HCT116 (cell line): ENCODE measurements at regions not wholly inside any gene's neighbourhood (a gene's known extent, or its start where the extent isn't known, plus 50 kb on each side); places are given as distances from the start of the nearest gene placed in this dataset.

ENCODE experiments used
- ATAC-seq: fragments of 200-7000 bp; cut with Tn5 transposase; 2 replicates; pipeline ENCODE4 v1.9.1; 2020; ENCODE audit warnings: mild to moderate bottlenecking, moderate library complexity
- BruUV-seq: library from RNA; stranded (reverse); fragments of 400-500 nt; replicated peaks from 2 replicates; lab custom pipeline; 2021; lab: Mats Ljungman, UMichigan
- CTCF ChIA-PET: fragments of 300-600 bp; sonication (Branson Sonifier 250); formaldehyde crosslinking; loops from one replicate; lab custom pipeline; 2021; ENCODE audit warnings: antibody characterized with exemption; lab: Charles Lee
- POLR2A ChIA-PET: fragments of 300-600, 350-600 bp; sonication (Branson Sonifier 250); formaldehyde crosslinking; loops from one replicate; lab custom pipeline; 2021; ENCODE audit warnings: antibody characterized with exemption; lab: Charles Lee
- RAD21 ChIA-PET, 2 experiments: fragments of 300-600 bp; sonication (Branson Sonifier 250); formaldehyde crosslinking; loops; one replicate each; lab custom pipeline; 2023; ENCODE audit warnings: low total read pairs in 2 of 2; ENCODE audit not compliant: uncharacterized antibody in 2 of 2, unreplicated experiment in 2 of 2, low non-redundant PET in 1 of 2; lab: Charles Lee
- DNase-seq: peaks from one replicate; pipeline ENCODE4 v3.0.0-alpha.2; 2010; ENCODE audit warnings: low read depth, low spot score
- H2AFZ ChIP-seq: fragments of 200-600 bp; shearing (Covaris generic), sonication (generic); 2 replicates; pipeline ENCODE4 v1.6.1; 2017; ENCODE audit warnings: low read depth, mixed run types, mixed read lengths, antibody characterized with exemption, low read length; ENCODE audit not compliant: poor library complexity, severe bottlenecking
- H3K27ac ChIP-seq: 2 replicates; pipeline ENCODE4 v1.5.1; 2012; ENCODE audit warnings: low read depth, low read length
- H3K27me3 ChIP-seq: fragments of 200-600 bp; sonication (generic); 2 replicates; pipeline ENCODE4 v1.6.1; 2016; ENCODE audit warnings: mixed run types, low read length, mixed read lengths; ENCODE audit not compliant: insufficient read depth
- H3K36me3 ChIP-seq, 2 experiments: fragments of 200-500 bp in 1 of 2; fragments of 200-600 bp in 1 of 2; sonication (Bioruptor generic) in 1 of 2; sonication (generic) in 1 of 2; 2 replicates each; pipeline versions ENCODE4 v1.5.1 to v1.6.1; 2014 to 2016; ENCODE audit warnings: low read length in 2 of 2, inconsistent platforms in 1 of 2, mixed read lengths in 1 of 2, mixed run types in 1 of 2; ENCODE audit not compliant: insufficient read depth in 2 of 2, control insufficient read depth in 1 of 2
- H3K4me1 ChIP-seq, 2 experiments: fragments of 200-600 bp in 1 of 2; sonication (generic) in 1 of 2; 2 replicates each; pipeline versions ENCODE4 v1.5.1 to v1.6.1; 2012 to 2017; ENCODE audit warnings: low read length in 2 of 2, inconsistent platforms in 1 of 2, mild to moderate bottlenecking in 1 of 2, mixed read lengths in 1 of 2, mixed run types in 1 of 2, moderate library complexity in 1 of 2; ENCODE audit not compliant: insufficient read depth in 2 of 2, control insufficient read depth in 1 of 2
- H3K4me2 ChIP-seq: fragments of 200-600 bp; sonication (generic); 2 replicates; pipeline ENCODE4 v1.6.1; 2017; ENCODE audit warnings: mixed run types, low read length, mixed read lengths
- H3K4me3 ChIP-seq, 2 experiments: fragments of 200-600 bp in 1 of 2; sonication (generic) in 1 of 2; replicated peaks in 1 of 2; 2 replicates each; pipeline ENCODE4 v1.5.1; 2011 to 2016; ENCODE audit warnings: low read length in 2 of 2, control low read depth in 1 of 2, low read depth in 1 of 2, mild to moderate bottlenecking in 1 of 2, mixed read lengths in 1 of 2, mixed run types in 1 of 2
- H3K79me2 ChIP-seq: fragments of 200-600 bp; sonication (generic); 2 replicates; pipeline ENCODE4 v1.6.1; 2017; ENCODE audit warnings: mild to moderate bottlenecking, mixed run types, low read length, moderate library complexity, mixed read lengths; ENCODE audit not compliant: insufficient read depth
- H3K9ac ChIP-seq: fragments of 200-600 bp; sonication (generic); 2 replicates; pipeline ENCODE4 v1.6.1; 2016; ENCODE audit warnings: low read length, mixed read lengths
- H3K9me2 ChIP-seq: fragments of 200-600 bp; sonication (generic), shearing (Covaris generic); 2 replicates; pipeline ENCODE4 v1.6.1; 2017; ENCODE audit warnings: mixed run types, mild to moderate bottlenecking, moderate library complexity; ENCODE audit not compliant: insufficient read depth
- H3K9me3 ChIP-seq, 2 experiments: fragments of 200-500 bp in 1 of 2; fragments of 200-600 bp in 1 of 2; sonication (Bioruptor generic) in 1 of 2; sonication (generic) in 1 of 2; 2 replicates each; pipeline ENCODE4 v1.6.1; 2014 to 2017; ENCODE audit warnings: low read length in 2 of 2, mixed read lengths in 2 of 2, inconsistent platforms in 1 of 2, low read depth in 1 of 2, mild to moderate bottlenecking in 1 of 2, mixed run types in 1 of 2, moderate library complexity in 1 of 2; ENCODE audit not compliant: control insufficient read depth in 1 of 2, insufficient read depth in 1 of 2
- H4K20me1 ChIP-seq: fragments of 200-600 bp; sonication (generic), shearing (Covaris generic); 2 replicates; pipeline ENCODE4 v1.6.1; 2017; ENCODE audit warnings: mixed run types, mild to moderate bottlenecking, moderate library complexity; ENCODE audit not compliant: insufficient read depth
- CEBPB ChIP-seq: IDR thresholded peaks from 2 replicates; pipeline ENCODE4 v1.6.1; 2012; ENCODE audit warnings: low read depth
- EGR1 ChIP-seq: IDR thresholded peaks from 2 replicates; pipeline ENCODE4 v1.6.1; 2012; ENCODE audit warnings: low read depth
- SP1 ChIP-seq: IDR thresholded peaks from 2 replicates; pipeline ENCODE4 v1.6.1; 2012; ENCODE audit warnings: low read depth
- YY1 ChIP-seq: IDR thresholded peaks from 2 replicates; pipeline ENCODE4 v1.6.1; 2011; ENCODE audit warnings: low read length, low read depth, moderate library complexity, mild to moderate bottlenecking; ENCODE audit not compliant: insufficient replicate concordance; ENCODE audit errors: extremely low read depth
- ZFX ChIP-seq: fragments of 450-650 bp; IDR thresholded peaks from 2 replicates; pipeline ENCODE4 v1.6.1; 2017
- ZNF274 ChIP-seq: fragments of 200-500 bp; sonication (Bioruptor generic); IDR thresholded peaks from 2 replicates; pipeline ENCODE4 v1.6.1; 2014; ENCODE audit warnings: mild to moderate bottlenecking, low read depth, low read length, inconsistent platforms
- intact Hi-C: fragments of 100-400 bp; cut with micrococcal nuclease; formaldehyde crosslinking; loops from 2 replicates; pipeline ENCODE4 v1.10.0; 2022
- TF ChIP-seq, protein P1 (sequence below), 3 experiments: fragments of 200-600 bp in 1 of 3; sonication (generic) in 1 of 3; IDR thresholded peaks in 2 of 3; conservative IDR thresholded peaks in 1 of 3; 2 replicates each; pipeline ENCODE4 v1.5.1; 2012 to 2017; ENCODE audit warnings: low read depth in 2 of 3, low read length in 2 of 3, antibody characterized with exemption in 1 of 3, borderline replicate concordance in 1 of 3, control low read depth in 1 of 3, mild to moderate bottlenecking in 1 of 3, mixed read lengths in 1 of 3, mixed run types in 1 of 3, moderate library complexity in 1 of 3; ENCODE audit not compliant: insufficient read depth in 1 of 3
- TF ChIP-seq, protein P2 (sequence below): IDR thresholded peaks from 2 replicates; pipeline ENCODE4 v1.6.1; 2012; ENCODE audit warnings: low read depth
- TF ChIP-seq, protein P3 (sequence below): IDR thresholded peaks from 2 replicates; pipeline ENCODE4 v1.6.1; 2012

DNA sequence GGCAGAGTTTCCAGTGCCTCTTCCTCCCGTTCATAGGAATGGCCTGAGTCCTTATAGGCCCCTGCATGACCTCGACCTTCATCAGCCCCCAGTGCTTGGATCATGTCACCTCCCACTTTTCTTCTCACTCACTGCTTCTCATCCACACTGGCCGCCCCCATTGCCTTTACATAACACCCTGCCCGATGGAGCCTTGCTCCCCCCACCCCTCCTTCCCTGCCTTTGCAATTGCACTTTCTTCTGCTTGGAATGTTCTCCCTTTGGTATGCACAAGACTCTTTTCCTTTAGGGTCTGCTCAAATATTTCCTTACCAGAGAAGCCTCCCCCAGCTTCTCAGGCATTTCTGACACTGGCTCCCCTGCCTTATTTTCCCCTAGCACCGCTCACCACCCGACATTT is 125.2 kb upstream of the KCNJ6 start (continued):
- TF ChIP-seq, protein P1, sequence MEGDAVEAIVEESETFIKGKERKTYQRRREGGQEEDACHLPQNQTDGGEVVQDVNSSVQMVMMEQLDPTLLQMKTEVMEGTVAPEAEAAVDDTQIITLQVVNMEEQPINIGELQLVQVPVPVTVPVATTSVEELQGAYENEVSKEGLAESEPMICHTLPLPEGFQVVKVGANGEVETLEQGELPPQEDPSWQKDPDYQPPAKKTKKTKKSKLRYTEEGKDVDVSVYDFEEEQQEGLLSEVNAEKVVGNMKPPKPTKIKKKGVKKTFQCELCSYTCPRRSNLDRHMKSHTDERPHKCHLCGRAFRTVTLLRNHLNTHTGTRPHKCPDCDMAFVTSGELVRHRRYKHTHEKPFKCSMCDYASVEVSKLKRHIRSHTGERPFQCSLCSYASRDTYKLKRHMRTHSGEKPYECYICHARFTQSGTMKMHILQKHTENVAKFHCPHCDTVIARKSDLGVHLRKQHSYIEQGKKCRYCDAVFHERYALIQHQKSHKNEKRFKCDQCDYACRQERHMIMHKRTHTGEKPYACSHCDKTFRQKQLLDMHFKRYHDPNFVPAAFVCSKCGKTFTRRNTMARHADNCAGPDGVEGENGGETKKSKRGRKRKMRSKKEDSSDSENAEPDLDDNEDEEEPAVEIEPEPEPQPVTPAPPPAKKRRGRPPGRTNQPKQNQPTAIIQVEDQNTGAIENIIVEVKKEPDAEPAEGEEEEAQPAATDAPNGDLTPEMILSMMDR (IDR thresholded peaks at IDR 0.05 in 2 of 3, conservative IDR thresholded peaks at IDR 0.05 in 1 of 3; ENCODE audit: borderline replicate concordance in 1 of 3, insufficient read depth in 1 of 3, low read depth in 2 of 3, low read length in 2 of 3) = no peak
- TF ChIP-seq SP1 = no peak
- TF ChIP-seq, protein P2, sequence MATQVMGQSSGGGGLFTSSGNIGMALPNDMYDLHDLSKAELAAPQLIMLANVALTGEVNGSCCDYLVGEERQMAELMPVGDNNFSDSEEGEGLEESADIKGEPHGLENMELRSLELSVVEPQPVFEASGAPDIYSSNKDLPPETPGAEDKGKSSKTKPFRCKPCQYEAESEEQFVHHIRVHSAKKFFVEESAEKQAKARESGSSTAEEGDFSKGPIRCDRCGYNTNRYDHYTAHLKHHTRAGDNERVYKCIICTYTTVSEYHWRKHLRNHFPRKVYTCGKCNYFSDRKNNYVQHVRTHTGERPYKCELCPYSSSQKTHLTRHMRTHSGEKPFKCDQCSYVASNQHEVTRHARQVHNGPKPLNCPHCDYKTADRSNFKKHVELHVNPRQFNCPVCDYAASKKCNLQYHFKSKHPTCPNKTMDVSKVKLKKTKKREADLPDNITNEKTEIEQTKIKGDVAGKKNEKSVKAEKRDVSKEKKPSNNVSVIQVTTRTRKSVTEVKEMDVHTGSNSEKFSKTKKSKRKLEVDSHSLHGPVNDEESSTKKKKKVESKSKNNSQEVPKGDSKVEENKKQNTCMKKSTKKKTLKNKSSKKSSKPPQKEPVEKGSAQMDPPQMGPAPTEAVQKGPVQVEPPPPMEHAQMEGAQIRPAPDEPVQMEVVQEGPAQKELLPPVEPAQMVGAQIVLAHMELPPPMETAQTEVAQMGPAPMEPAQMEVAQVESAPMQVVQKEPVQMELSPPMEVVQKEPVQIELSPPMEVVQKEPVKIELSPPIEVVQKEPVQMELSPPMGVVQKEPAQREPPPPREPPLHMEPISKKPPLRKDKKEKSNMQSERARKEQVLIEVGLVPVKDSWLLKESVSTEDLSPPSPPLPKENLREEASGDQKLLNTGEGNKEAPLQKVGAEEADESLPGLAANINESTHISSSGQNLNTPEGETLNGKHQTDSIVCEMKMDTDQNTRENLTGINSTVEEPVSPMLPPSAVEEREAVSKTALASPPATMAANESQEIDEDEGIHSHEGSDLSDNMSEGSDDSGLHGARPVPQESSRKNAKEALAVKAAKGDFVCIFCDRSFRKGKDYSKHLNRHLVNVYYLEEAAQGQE = no peak

DNA sequence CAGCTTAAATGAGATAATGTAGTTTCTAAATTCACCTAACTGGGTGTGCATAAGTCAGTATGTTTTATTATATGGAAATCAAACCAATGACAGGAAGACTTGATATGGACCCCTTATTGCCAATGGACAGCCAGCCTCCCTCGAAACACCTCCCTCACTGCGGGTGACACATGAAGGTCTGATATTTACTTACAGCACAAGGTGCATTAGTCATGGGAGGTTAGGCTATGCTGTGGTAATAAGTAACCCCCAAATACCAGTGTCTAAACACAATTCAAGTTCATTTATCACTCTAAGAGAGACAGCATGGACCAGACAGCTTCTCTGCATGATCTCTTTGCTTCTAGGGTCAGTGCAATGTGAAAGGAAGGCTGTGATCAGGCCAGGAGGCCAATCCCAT is 126.0 kb upstream of the KCNJ6 start:
- DNase-seq (no peak), ATAC-seq (no peak)
- no peaks in the 10 kb centered on the region for H3K79me2 ChIP-seq
- no peaks in the 10 kb centered on the region for H3K27me3 ChIP-seq
- H3K9ac ChIP-seq = no peak overlapping the region
- no peak for TF ChIP-seq ZNF274
- no peak for TF ChIP-seq EGR1
- no peak for TF ChIP-seq ZFX
- TF ChIP-seq, protein P3, sequence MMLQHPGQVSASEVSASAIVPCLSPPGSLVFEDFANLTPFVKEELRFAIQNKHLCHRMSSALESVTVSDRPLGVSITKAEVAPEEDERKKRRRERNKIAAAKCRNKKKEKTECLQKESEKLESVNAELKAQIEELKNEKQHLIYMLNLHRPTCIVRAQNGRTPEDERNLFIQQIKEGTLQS = no peak
- TF ChIP-seq CEBPB = no peak
- TF ChIP-seq YY1 = no peak
- no peak overlapping the region for H3K27ac ChIP-seq
- CTCF ChIA-PET = no interaction called here
- H3K4me2 ChIP-seq = no peak overlapping the region
- H3K4me3 ChIP-seq = no peak overlapping the region
- no peaks in the 10 kb centered on the region for H3K9me2 ChIP-seq
- POLR2A ChIA-PET = no interaction called here
- H3K9me3 ChIP-seq = peaks cover 0 to 13% of the 10 kb centered on the region in 2 experiments; a peak in 2 of 4 replicates
- intact Hi-C loops = no loop called here
- H4K20me1 ChIP-seq = no peaks in the 10 kb centered on the region
- H3K36me3 ChIP-seq = no peaks in the 10 kb centered on the region
- no peaks in the 10 kb centered on the region for H3K4me1 ChIP-seq
- RAD21 ChIA-PET = no interaction called here
- H2AFZ ChIP-seq = no peak overlapping the region
- no TSS peak for BruUV-seq
